MCF 10A (cell line): ENCODE measurements at regions not wholly inside any gene's neighbourhood (a gene's known extent, or its start where the extent isn't known, plus 50 kb on each side); places are given as distances from the start of the nearest gene placed in this dataset.
"Not testable (repeated sequence)": the region's sequence is repeated elsewhere in the genome, so short reads cannot be mapped to it uniquely, and the experiment has no call there.

ENCODE experiments used
- BruUV-seq: library from RNA; stranded (reverse); fragments of 400-500 nt; replicated peaks from 2 replicates; lab custom pipeline; 2021; lab: Mats Ljungman, UMichigan
- CTCF ChIA-PET: fragments of 300-600 bp; sonication (Branson Sonifier 250); formaldehyde crosslinking; extraction: SDS; loops from one replicate; lab custom pipeline; 2021; ENCODE audit warnings: antibody characterized with exemption, inconsistent platforms; lab: Yijun Ruan, JAX
- POLR2A ChIA-PET: fragments of 300-600, 350-650 bp; sonication (Branson Sonifier 250); formaldehyde crosslinking; extraction: SDS; loops from one replicate; lab custom pipeline; 2020; ENCODE audit warnings: antibody characterized with exemption, inconsistent platforms; lab: Yijun Ruan, JAX
- DNase-seq: peaks from one replicate; pipeline ENCODE4 v3.0.0-alpha.2; 2018; ENCODE audit not compliant: unreplicated experiment
- H3K27ac Mint-ChIP-seq: one replicate; pipeline ENCODE4 v1.8.0; 2022; ENCODE audit warnings: mild to moderate bottlenecking, low read depth, mixed read lengths; ENCODE audit not compliant: unreplicated experiment
- H3K27me3 Mint-ChIP-seq: one replicate; pipeline ENCODE4 v1.8.0; 2022; ENCODE audit warnings: mixed read lengths; ENCODE audit not compliant: insufficient read depth, unreplicated experiment
- H3K36me3 Mint-ChIP-seq: one replicate; pipeline ENCODE4 v1.8.0; 2022; ENCODE audit warnings: mild to moderate bottlenecking, moderate library complexity, mixed read lengths; ENCODE audit not compliant: insufficient read depth, unreplicated experiment
- H3K4me1 Mint-ChIP-seq: one replicate; pipeline ENCODE4 v1.8.0; 2022; ENCODE audit warnings: mixed read lengths; ENCODE audit not compliant: insufficient read depth, unreplicated experiment
- H3K4me3 Mint-ChIP-seq: one replicate; pipeline ENCODE4 v1.8.0; 2022; ENCODE audit warnings: mild to moderate bottlenecking, moderate library complexity, mixed read lengths; ENCODE audit not compliant: unreplicated experiment
- H3K9me3 Mint-ChIP-seq: one replicate; pipeline ENCODE4 v1.8.0; 2022; ENCODE audit warnings: mixed read lengths; ENCODE audit not compliant: unreplicated experiment
- intact Hi-C: fragments of 100-400 bp; cut with micrococcal nuclease; formaldehyde crosslinking; loops from 2 replicates; pipeline ENCODE4 v1.14.1; 2022
- TF ChIP-seq, protein P1 (sequence below): fragments of 200-600 bp; IDR thresholded peaks from one replicate; pipeline ENCODE4 v1.8.0; 2022; ENCODE audit warnings: antibody characterized with exemption, mild to moderate bottlenecking; ENCODE audit not compliant: unreplicated experiment

DNA sequence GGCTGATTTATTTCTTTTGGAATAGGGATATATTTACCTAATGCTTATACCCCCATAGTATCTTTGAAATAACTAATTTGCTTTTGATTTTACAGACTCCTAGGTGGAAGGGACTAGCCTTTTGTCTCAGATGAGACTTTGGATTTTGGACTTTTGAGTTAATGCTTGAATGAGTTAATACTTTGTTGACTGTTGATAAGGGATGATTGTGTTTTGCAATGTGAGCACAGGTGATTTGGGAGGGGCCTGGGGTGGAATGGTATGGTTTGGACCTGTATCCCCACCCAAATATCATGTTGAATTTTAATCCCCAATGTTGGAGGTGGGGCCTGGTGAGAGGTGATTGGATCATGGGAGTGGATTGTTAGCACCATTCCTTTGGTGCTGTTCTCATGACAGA is 117.4 kb upstream of the ZC4H2 start:
- H3K36me3 Mint-ChIP-seq: no peaks in the 10 kb centered on the region
- no TSS peak for BruUV-seq
- H3K4me1 Mint-ChIP-seq: no peaks in the 10 kb centered on the region
- H3K4me3 Mint-ChIP-seq: no peak overlapping the region
- DNase-seq: no peak
- no peaks in the 10 kb centered on the region for H3K27me3 Mint-ChIP-seq
- H3K9me3 Mint-ChIP-seq: peaks cover 54% of the 10 kb centered on the region
- TF ChIP-seq, protein P1, sequence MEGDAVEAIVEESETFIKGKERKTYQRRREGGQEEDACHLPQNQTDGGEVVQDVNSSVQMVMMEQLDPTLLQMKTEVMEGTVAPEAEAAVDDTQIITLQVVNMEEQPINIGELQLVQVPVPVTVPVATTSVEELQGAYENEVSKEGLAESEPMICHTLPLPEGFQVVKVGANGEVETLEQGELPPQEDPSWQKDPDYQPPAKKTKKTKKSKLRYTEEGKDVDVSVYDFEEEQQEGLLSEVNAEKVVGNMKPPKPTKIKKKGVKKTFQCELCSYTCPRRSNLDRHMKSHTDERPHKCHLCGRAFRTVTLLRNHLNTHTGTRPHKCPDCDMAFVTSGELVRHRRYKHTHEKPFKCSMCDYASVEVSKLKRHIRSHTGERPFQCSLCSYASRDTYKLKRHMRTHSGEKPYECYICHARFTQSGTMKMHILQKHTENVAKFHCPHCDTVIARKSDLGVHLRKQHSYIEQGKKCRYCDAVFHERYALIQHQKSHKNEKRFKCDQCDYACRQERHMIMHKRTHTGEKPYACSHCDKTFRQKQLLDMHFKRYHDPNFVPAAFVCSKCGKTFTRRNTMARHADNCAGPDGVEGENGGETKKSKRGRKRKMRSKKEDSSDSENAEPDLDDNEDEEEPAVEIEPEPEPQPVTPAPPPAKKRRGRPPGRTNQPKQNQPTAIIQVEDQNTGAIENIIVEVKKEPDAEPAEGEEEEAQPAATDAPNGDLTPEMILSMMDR: no peak
- POLR2A ChIA-PET: no interaction called here
- CTCF ChIA-PET: no interaction called here
- intact Hi-C loops: no loop called here
- H3K27ac Mint-ChIP-seq: no peak overlapping the region

DNA sequence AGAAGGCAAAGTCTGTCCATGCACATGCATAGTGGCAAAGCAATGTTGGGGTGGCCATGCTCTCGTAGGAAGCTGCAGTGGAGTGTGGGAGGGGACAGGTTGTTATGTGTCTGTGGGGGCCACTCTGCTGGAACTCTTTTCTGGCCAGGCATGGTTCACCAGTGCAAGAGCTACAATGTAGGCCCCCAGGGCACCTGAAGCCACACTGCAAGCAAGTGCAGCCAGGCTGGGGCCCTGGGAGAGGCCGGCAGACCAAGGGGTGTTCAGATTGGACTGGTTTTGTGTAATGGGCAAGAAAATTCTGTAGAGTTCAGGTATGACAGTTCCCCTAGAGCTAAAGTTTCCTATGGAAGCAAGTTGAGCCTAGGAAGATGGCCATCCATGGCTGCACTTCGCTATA is 97.0 kb upstream of the ZC4H2 start:
- ChIA-PET CTCF (no interaction called here), POLR2A (no interaction called here)
- no peaks in the 10 kb centered on the region for H3K27me3 Mint-ChIP-seq
- no peaks in the 10 kb centered on the region for H3K36me3 Mint-ChIP-seq
- H3K4me3 Mint-ChIP-seq: no peak overlapping the region
- no peaks in the 10 kb centered on the region for H3K4me1 Mint-ChIP-seq
- intact Hi-C loops: no loop called here
- BruUV-seq: no TSS peak
- TF ChIP-seq, protein P1: no peak
- no peak overlapping the region for H3K27ac Mint-ChIP-seq
- peaks cover 68% of the 10 kb centered on the region for H3K9me3 Mint-ChIP-seq
- no peak for DNase-seq

GRCh38 chrX:65072590-65072989 is 96.3 kb upstream of the ZC4H2 start:
- DNase-seq: no peak
- Mint-ChIP-seq H3K9me3 (peaks cover 68% of the 10 kb centered on the region), H3K27me3 (no peaks in the 10 kb centered on the region), H3K4me1 (no peaks in the 10 kb centered on the region), H3K4me3 (no peak overlapping the region), H3K27ac (no peak overlapping the region), H3K36me3 (no peaks in the 10 kb centered on the region)
- TF ChIP-seq, protein P1: no peak
- POLR2A ChIA-PET: no interaction called here
- BruUV-seq: no TSS peak
- intact Hi-C loops: no loop called here
- CTCF ChIA-PET: no interaction called here

GRCh38 chrX:65058626-65059025 is 82.4 kb upstream of the ZC4H2 start:
- BruUV-seq: not testable (repeated sequence)

DNA sequence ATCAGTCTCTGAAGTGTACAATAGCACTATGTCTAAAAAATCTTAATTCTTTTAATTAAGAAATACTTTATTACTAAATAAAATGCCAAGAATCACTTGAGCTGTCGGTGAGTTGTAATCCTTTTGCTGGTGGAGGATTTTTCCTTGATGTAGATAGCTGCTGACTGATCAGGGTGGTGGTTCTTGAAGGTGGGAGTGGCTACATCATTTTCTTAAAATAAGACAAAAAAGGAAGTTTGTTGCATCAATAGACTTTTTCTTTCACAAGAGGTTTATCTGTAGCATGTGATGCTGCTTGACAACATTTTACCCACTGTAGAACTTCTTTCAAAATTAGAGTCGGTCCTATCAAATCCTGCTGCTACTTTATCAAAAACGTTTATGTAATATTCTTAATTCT is 68.8 kb upstream of the ZC4H2 start:
- Mint-ChIP-seq H3K9me3 (peaks cover 34% of the 10 kb centered on the region), H3K36me3 (no peaks in the 10 kb centered on the region)
- TF ChIP-seq, protein P1: no peak

More at GRCh38 chrX:65058626-65059025, 82.4 kb upstream of the ZC4H2 start:
- H3K36me3 Mint-ChIP-seq, POLR2A ChIA-PET, H3K4me3 Mint-ChIP-seq, intact Hi-C loops, H3K27ac Mint-ChIP-seq, CTCF ChIA-PET, H3K4me1 Mint-ChIP-seq, DNase-seq, H3K27me3 Mint-ChIP-seq: not testable (repeated sequence)
- H3K9me3 Mint-ChIP-seq: peaks cover 22% of the 10 kb centered on the region

More for the DNA sequence above, 68.8 kb upstream of the ZC4H2 start:
- DNase-seq: no peak
- POLR2A ChIA-PET: no interaction called here
- H3K27ac Mint-ChIP-seq: no peak overlapping the region
- no peaks in the 10 kb centered on the region for H3K4me1 Mint-ChIP-seq
- no peak overlapping the region for H3K4me3 Mint-ChIP-seq
- intact Hi-C loops: no loop called here
- no TSS peak for BruUV-seq
- H3K27me3 Mint-ChIP-seq: no peaks in the 10 kb centered on the region
- CTCF ChIA-PET: no interaction called here
